ENCODE measurements at regions not wholly inside any gene's neighbourhood (a gene's known extent, or its start where the extent isn't known, plus 50 kb on each side); places are given as distances from the start of the nearest gene placed in this dataset.

GRCh38 chr1:218166268-218166945 lies 118.7 kb upstream of the RRP15 start:
- no peak for DNase-seq
- ChIA-PET CTCF (no interaction called here), POLR2A (no interaction called here)

GRCh38 chr1:218171302-218171893 lies 113.7 kb upstream of the RRP15 start:
- ChIA-PET CTCF (no interaction called here), POLR2A (no interaction called here)
- H3K4me3 Mint-ChIP-seq: no peak overlapping the region
- no peaks in the 10 kb centered on the region for H3K9me3 ChIP-seq
- no CpG with 5 or more reads among the region's 4 CpGs for WGBS (ENCODE audit: insufficient coverage)
- peaks cover 15 to 30% of the 10 kb centered on the region in 2 donors for H3K27me3 Mint-ChIP-seq
- peaks cover 0 to 7% of the 10 kb centered on the region in 2 experiments for H3K27me3 ChIP-seq (replicated peaks in 1 of 2; ENCODE audit: control insufficient read depth in 2 of 2, extremely low read depth in 1 of 2, insufficient read depth in 2 of 2, low read length in 1 of 2)
- H3K9me3 Mint-ChIP-seq: peaks cover 0 to 2% (median 0%) of the 10 kb centered on the region in 3 donors
- no peak overlapping the region for H3K4me3 ChIP-seq (ENCODE audit: control insufficient read depth in 1 of 2, extremely low read depth in 1 of 2, low read length in 1 of 2)
- H3K4me1 ChIP-seq (ENCODE audit: control insufficient read depth in 1 of 2, extremely low read depth in 1 of 2, insufficient read depth in 2 of 2, low read length in 2 of 2): no peaks in the 10 kb centered on the region
- H3K36me3 ChIP-seq (ENCODE audit: control insufficient read depth in 2 of 2, extremely low read depth in 1 of 2, insufficient read depth in 1 of 2, low read length in 1 of 2): no peaks in the 10 kb centered on the region
- peak in 1 of 35 experiments; percentile 24 for DNase-seq
- H3K27ac Mint-ChIP-seq: no peak overlapping the region
- peaks cover 0 to 2% (median 1%) of the 10 kb centered on the region in 3 donors for H3K4me1 Mint-ChIP-seq
- ATAC-seq (replicated peaks in 1 of 4): no peak
- H3K27ac ChIP-seq (ENCODE audit: low read length): no peak overlapping the region
- H3K36me3 Mint-ChIP-seq: no peaks in the 10 kb centered on the region

More at GRCh38 chr1:218166268-218166945, 118.7 kb upstream of the RRP15 start:
- no peak overlapping the region for H3K4me3 ChIP-seq (ENCODE audit: control insufficient read depth in 1 of 2, extremely low read depth in 1 of 2, low read length in 1 of 2)
- no peak overlapping the region for H3K27ac ChIP-seq (ENCODE audit: low read length)
- Mint-ChIP-seq H3K36me3 (peaks cover 4% of the 10 kb centered on the region), H3K4me1 (peaks cover 15 to 22% (median 21%) of the 10 kb centered on the region in 3 donors), H3K9me3 (peaks cover 0 to 7% (median 0%) of the 10 kb centered on the region in 3 donors), H3K4me3 (peak overlapping the region in 2 of 3 donors; percentile 17 to 87), H3K27me3 (peaks cover 34 to 43% of the 10 kb centered on the region in 2 donors), H3K27ac (no peak overlapping the region)
- ATAC-seq (replicated peaks in 1 of 4): no peak
- peaks cover 2% of the 10 kb centered on the region for H3K9me3 ChIP-seq
- no peaks in the 10 kb centered on the region for H3K36me3 ChIP-seq (ENCODE audit: control insufficient read depth in 2 of 2, extremely low read depth in 1 of 2, insufficient read depth in 1 of 2, low read length in 1 of 2)
- H3K27me3 ChIP-seq (replicated peaks in 1 of 2; ENCODE audit: control insufficient read depth in 2 of 2, extremely low read depth in 1 of 2, insufficient read depth in 2 of 2, low read length in 1 of 2): peaks cover 21 to 22% of the 10 kb centered on the region in 2 experiments
- H3K4me1 ChIP-seq (ENCODE audit: control insufficient read depth in 1 of 2, extremely low read depth in 1 of 2, insufficient read depth in 2 of 2, low read length in 2 of 2): peaks cover 2 to 18% of the 10 kb centered on the region in 2 experiments
- 7% methylated on average over 3 of the region's 8 CpGs for WGBS (ENCODE audit: insufficient coverage)

- Histone ChIP-seq H3K4me3 (ENCODE audit: control insufficient read depth in 1 of 2, extremely low read depth in 1 of 2, low read length in 1 of 2) (no peak overlapping the region), H3K36me3 (ENCODE audit: control insufficient read depth in 2 of 2, extremely low read depth in 1 of 2, insufficient read depth in 1 of 2, low read length in 1 of 2) (no peaks in the 10 kb centered on the region), H3K27ac (ENCODE audit: low read length) (no peak overlapping the region), H3K9me3 (no peaks in the 10 kb centered on the region), H3K4me1 (ENCODE audit: control insufficient read depth in 1 of 2, extremely low read depth in 1 of 2, insufficient read depth in 2 of 2, low read length in 2 of 2) (no peaks in the 10 kb centered on the region), H3K27me3 (replicated peaks in 1 of 2; ENCODE audit: control insufficient read depth in 2 of 2, extremely low read depth in 1 of 2, insufficient read depth in 2 of 2, low read length in 1 of 2) (no peaks in the 10 kb centered on the region)
- H3K4me1 Mint-ChIP-seq: no peaks in the 10 kb centered on the region
- no CpG with 5 or more reads among the region's 2 CpGs for WGBS (ENCODE audit: insufficient coverage)
- H3K36me3 Mint-ChIP-seq: no peaks in the 10 kb centered on the region
- H3K27me3 Mint-ChIP-seq: peaks cover 0 to 15% of the 10 kb centered on the region in 2 donors
- ChIA-PET POLR2A (no interaction called here), CTCF (no interaction called here)
- H3K9me3 Mint-ChIP-seq: no peaks in the 10 kb centered on the region
- DNase-seq (no peak), ATAC-seq (replicated peaks in 1 of 4) (no peak)
- H3K27ac Mint-ChIP-seq: no peak overlapping the region
- no peak overlapping the region for H3K4me3 Mint-ChIP-seq
These were observed 102.6 kb upstream of the RRP15 start for GRCh38 chr1:218182455-218182854.

GRCh38 chr1:218200979-218201378 lies 84.1 kb upstream of the RRP15 start:
- Histone ChIP-seq H3K27ac (ENCODE audit: low read length) (no peak overlapping the region), H3K9me3 (no peaks in the 10 kb centered on the region), H3K4me1 (ENCODE audit: control insufficient read depth in 1 of 2, extremely low read depth in 1 of 2, insufficient read depth in 2 of 2, low read length in 2 of 2) (no peaks in the 10 kb centered on the region), H3K27me3 (replicated peaks in 1 of 2; ENCODE audit: control insufficient read depth in 2 of 2, extremely low read depth in 1 of 2, insufficient read depth in 2 of 2, low read length in 1 of 2) (no peaks in the 10 kb centered on the region), H3K36me3 (ENCODE audit: control insufficient read depth in 2 of 2, extremely low read depth in 1 of 2, insufficient read depth in 1 of 2, low read length in 1 of 2) (no peaks in the 10 kb centered on the region), H3K4me3 (ENCODE audit: control insufficient read depth in 1 of 2, extremely low read depth in 1 of 2, low read length in 1 of 2) (no peak overlapping the region)
- no peak for ATAC-seq (replicated peaks in 1 of 4)
- Mint-ChIP-seq H3K27ac (no peak overlapping the region), H3K4me3 (no peak overlapping the region), H3K36me3 (no peaks in the 10 kb centered on the region), H3K9me3 (peaks cover 0 to 7% (median 0%) of the 10 kb centered on the region in 3 donors), H3K4me1 (no peaks in the 10 kb centered on the region), H3K27me3 (peaks cover 0 to 6% of the 10 kb centered on the region in 2 donors)
- ChIA-PET CTCF (no interaction called here), POLR2A (no interaction called here)
- DNase-seq: no peak
- WGBS (ENCODE audit: insufficient coverage): 81% methylated on average over 2 of the region's 3 CpGs

- DNase-seq: no peak
- ATAC-seq (replicated peaks in 1 of 4): no peak
- H3K27me3 ChIP-seq (replicated peaks in 1 of 2; ENCODE audit: control insufficient read depth in 2 of 2, extremely low read depth in 1 of 2, insufficient read depth in 2 of 2, low read length in 1 of 2): no peaks in the 10 kb centered on the region
- CTCF ChIA-PET: no interaction called here
- no peak overlapping the region for H3K4me3 Mint-ChIP-seq
- POLR2A ChIA-PET: no interaction called here
- H3K27ac ChIP-seq (ENCODE audit: low read length): no peak overlapping the region
- H3K4me1 ChIP-seq (ENCODE audit: control insufficient read depth in 1 of 2, extremely low read depth in 1 of 2, insufficient read depth in 2 of 2, low read length in 2 of 2): no peaks in the 10 kb centered on the region
- no peaks in the 10 kb centered on the region for H3K4me1 Mint-ChIP-seq
- WGBS (ENCODE audit: insufficient coverage): no CpG with 5 or more reads among the region's 1 CpG
- no peak overlapping the region for H3K4me3 ChIP-seq (ENCODE audit: control insufficient read depth in 1 of 2, extremely low read depth in 1 of 2, low read length in 1 of 2)
- H3K27ac Mint-ChIP-seq: no peak overlapping the region
- no peaks in the 10 kb centered on the region for H3K9me3 ChIP-seq
- H3K36me3 ChIP-seq (ENCODE audit: control insufficient read depth in 2 of 2, extremely low read depth in 1 of 2, insufficient read depth in 1 of 2, low read length in 1 of 2): no peaks in the 10 kb centered on the region
- no peaks in the 10 kb centered on the region for H3K36me3 Mint-ChIP-seq
- H3K27me3 Mint-ChIP-seq: peaks cover 0 to 6% of the 10 kb centered on the region in 2 donors
- H3K9me3 Mint-ChIP-seq: peaks cover 0 to 7% (median 0%) of the 10 kb centered on the region in 3 donors
These were observed 83.5 kb upstream of the RRP15 start for GRCh38 chr1:218201601-218202000.

- H3K4me1 ChIP-seq (ENCODE audit: control insufficient read depth in 1 of 2, extremely low read depth in 1 of 2, insufficient read depth in 2 of 2, low read length in 2 of 2): no peaks in the 10 kb centered on the region
- no peak overlapping the region for H3K4me3 Mint-ChIP-seq
- H3K4me1 Mint-ChIP-seq: no peaks in the 10 kb centered on the region
- H3K27me3 ChIP-seq (replicated peaks in 1 of 2; ENCODE audit: control insufficient read depth in 2 of 2, extremely low read depth in 1 of 2, insufficient read depth in 2 of 2, low read length in 1 of 2): no peaks in the 10 kb centered on the region
- no peak overlapping the region for H3K27ac Mint-ChIP-seq
- DNase-seq: no peak
- H3K36me3 ChIP-seq (ENCODE audit: control insufficient read depth in 2 of 2, extremely low read depth in 1 of 2, insufficient read depth in 1 of 2, low read length in 1 of 2): no peaks in the 10 kb centered on the region
- no peak for ATAC-seq (replicated peaks in 1 of 4)
- H3K4me3 ChIP-seq (ENCODE audit: control insufficient read depth in 1 of 2, extremely low read depth in 1 of 2, low read length in 1 of 2): no peak overlapping the region
- ChIA-PET POLR2A (no interaction called here), CTCF (no interaction called here)
- peaks cover 0 to 7% (median 0%) of the 10 kb centered on the region in 3 donors for H3K9me3 Mint-ChIP-seq
- H3K27ac ChIP-seq (ENCODE audit: low read length): no peak overlapping the region
- H3K27me3 Mint-ChIP-seq: peaks cover 1 to 12% of the 10 kb centered on the region in 2 donors
- no peaks in the 10 kb centered on the region for H3K36me3 Mint-ChIP-seq
- no peaks in the 10 kb centered on the region for H3K9me3 ChIP-seq
These were observed 79.4 kb upstream of the RRP15 start for GRCh38 chr1:218205721-218206120.
